ENCODE measurements at regions not wholly inside any gene's neighbourhood (a gene's known extent, or its start where the extent isn't known, plus 50 kb on each side); places are given as distances from the start of the nearest gene placed in this dataset.

- Histone ChIP-seq H3T11ph (ENCODE audit: low read length) (no peak overlapping the region), H2BK20ac (ENCODE audit: low read depth, low read length, poor library complexity, severe bottlenecking) (no peak overlapping the region), H4K5ac (ENCODE audit: insufficient read length, low read depth, low read length) (no peak overlapping the region), H3K79me1 (ENCODE audit: insufficient read depth, low read depth, low read length, poor library complexity, severe bottlenecking) (no peaks in the 10 kb centered on the region), H3K27ac (ENCODE audit: insufficient read length, low read depth, low read length) (no peak overlapping the region), H3K14ac (ENCODE audit: insufficient read depth, low read length) (no peak overlapping the region), H2AK5ac (ENCODE audit: insufficient read length, low read length) (no peak overlapping the region), H3K23me2 (ENCODE audit: insufficient read length, low read depth, low read length, poor library complexity, severe bottlenecking) (no peaks in the 10 kb centered on the region), H2AFZ (ENCODE audit: low read length) (no peak overlapping the region), H2BK5ac (ENCODE audit: insufficient read length, low read length) (no peak overlapping the region), H3K56ac (ENCODE audit: insufficient read length, low read depth, low read length) (no peak overlapping the region), H4K91ac (ENCODE audit: insufficient read length, low read depth, low read length) (no peak overlapping the region), H3K9ac (ENCODE audit: extremely low read depth, insufficient read length, low read length) (no peak overlapping the region), H4K8ac (replicated peaks; ENCODE audit: insufficient read length, low read depth, low read length) (no peak overlapping the region), H2BK15ac (ENCODE audit: low read depth, low read length) (no peak overlapping the region), H2BK120ac (ENCODE audit: low read depth, low read length, poor library complexity, severe bottlenecking) (no peak overlapping the region), H3K79me2 (ENCODE audit: insufficient read depth, low read length) (no peaks in the 10 kb centered on the region), H3K9me3 (ENCODE audit: control insufficient read depth, low read depth, low read length) (no peaks in the 10 kb centered on the region), H3K27me3 (ENCODE audit: insufficient read depth, low read length) (no peaks in the 10 kb centered on the region), H3K4me2 (ENCODE audit: insufficient read depth, insufficient read length, low read length) (no peak overlapping the region), H3K18ac (ENCODE audit: insufficient read length, low read depth, low read length) (no peak overlapping the region), H4K20me1 (ENCODE audit: control insufficient read depth, insufficient read depth, insufficient read length) (no peaks in the 10 kb centered on the region), H3K23ac (ENCODE audit: insufficient read length, low read depth, low read length) (no peak overlapping the region), H2BK12ac (ENCODE audit: insufficient read length, low read depth, low read length) (no peak overlapping the region), H3K4ac (ENCODE audit: low read depth, low read length) (no peak overlapping the region), H3K4me1 (ENCODE audit: insufficient read depth, low read length) (no peaks in the 10 kb centered on the region)
- Mint-ChIP-seq H3K4me1 (peaks cover 9 to 10% of the 10 kb centered on the region in 2 experiments), H3K4me3 (no peak overlapping the region), H3K9me3 (peaks cover 0 to 5% of the 10 kb centered on the region in 2 experiments; a peak in 3 of 5 replicates), H3K27me3 (ENCODE audit: low read depth) (no peaks in the 10 kb centered on the region; the same call in 1 of the 2 replicates), H3K36me3 (ENCODE audit: insufficient read depth in 1 of 3, low read depth in 3 of 3) (peaks cover 0 to 3% (median 0%) of the 10 kb centered on the region in 3 experiments; a peak in 3 of 7 replicates), H3K27ac (no peak overlapping the region)
- TF ChIP-seq, protein P1, sequence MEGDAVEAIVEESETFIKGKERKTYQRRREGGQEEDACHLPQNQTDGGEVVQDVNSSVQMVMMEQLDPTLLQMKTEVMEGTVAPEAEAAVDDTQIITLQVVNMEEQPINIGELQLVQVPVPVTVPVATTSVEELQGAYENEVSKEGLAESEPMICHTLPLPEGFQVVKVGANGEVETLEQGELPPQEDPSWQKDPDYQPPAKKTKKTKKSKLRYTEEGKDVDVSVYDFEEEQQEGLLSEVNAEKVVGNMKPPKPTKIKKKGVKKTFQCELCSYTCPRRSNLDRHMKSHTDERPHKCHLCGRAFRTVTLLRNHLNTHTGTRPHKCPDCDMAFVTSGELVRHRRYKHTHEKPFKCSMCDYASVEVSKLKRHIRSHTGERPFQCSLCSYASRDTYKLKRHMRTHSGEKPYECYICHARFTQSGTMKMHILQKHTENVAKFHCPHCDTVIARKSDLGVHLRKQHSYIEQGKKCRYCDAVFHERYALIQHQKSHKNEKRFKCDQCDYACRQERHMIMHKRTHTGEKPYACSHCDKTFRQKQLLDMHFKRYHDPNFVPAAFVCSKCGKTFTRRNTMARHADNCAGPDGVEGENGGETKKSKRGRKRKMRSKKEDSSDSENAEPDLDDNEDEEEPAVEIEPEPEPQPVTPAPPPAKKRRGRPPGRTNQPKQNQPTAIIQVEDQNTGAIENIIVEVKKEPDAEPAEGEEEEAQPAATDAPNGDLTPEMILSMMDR (conservative IDR thresholded peaks at IDR 0.05), result no peak
- no CpG with 5 or more reads among the region's 2 CpGs for WGBS (ENCODE audit: extremely low coverage, insufficient read length, low lambda C conversion rate)
- no peak for DNase-seq
These were observed 184.0 kb upstream of the TMC3 start for GRCh38 chr15:81558056-81558455.

Measured in H9 (cell line).